ENCODE measurements at regions not wholly inside any gene's neighbourhood (a gene's known extent, or its start where the extent isn't known, plus 50 kb on each side); places are given as distances from the start of the nearest gene placed in this dataset.

- ChIA-PET POLR2A (ENCODE audit: partially characterized antibody) (no interaction called here), CTCF (ENCODE audit: partially characterized antibody) (no interaction called here)
- no peaks in the 10 kb centered on the region for H3K4me1 ChIP-seq (ENCODE audit: insufficient read depth, low read length)
- H3K36me3 Mint-ChIP-seq = no peaks in the 10 kb centered on the region
- H3K4me1 Mint-ChIP-seq = no peaks in the 10 kb centered on the region
- no peaks in the 10 kb centered on the region for H3K9me3 ChIP-seq (ENCODE audit: control insufficient read depth in 1 of 2, low read length in 2 of 2)
- H3K27ac ChIP-seq (ENCODE audit: low read depth, low read length) = no peak overlapping the region
- H3K9me3 Mint-ChIP-seq = no peaks in the 10 kb centered on the region
- H3K4me3 Mint-ChIP-seq = no peak overlapping the region
- no peaks in the 10 kb centered on the region for H3K36me3 ChIP-seq (ENCODE audit: insufficient read depth, low read length)
- no peak overlapping the region for H3K27ac Mint-ChIP-seq
- no peak for DNase-seq
- peaks cover 0 to 2% of the 10 kb centered on the region in 2 donors for H3K27me3 Mint-ChIP-seq
- H3K4me3 ChIP-seq (ENCODE audit: low read length in 2 of 2) = no peak overlapping the region
- intact Hi-C loops (cut with micrococcal nuclease) = no loop called here
- H3K27me3 ChIP-seq (ENCODE audit: insufficient read depth, low read length) = no peaks in the 10 kb centered on the region
These were observed 74.0 kb downstream of the SPRY1 start for GRCh38 chr4:123470640-123471039.

DNA sequence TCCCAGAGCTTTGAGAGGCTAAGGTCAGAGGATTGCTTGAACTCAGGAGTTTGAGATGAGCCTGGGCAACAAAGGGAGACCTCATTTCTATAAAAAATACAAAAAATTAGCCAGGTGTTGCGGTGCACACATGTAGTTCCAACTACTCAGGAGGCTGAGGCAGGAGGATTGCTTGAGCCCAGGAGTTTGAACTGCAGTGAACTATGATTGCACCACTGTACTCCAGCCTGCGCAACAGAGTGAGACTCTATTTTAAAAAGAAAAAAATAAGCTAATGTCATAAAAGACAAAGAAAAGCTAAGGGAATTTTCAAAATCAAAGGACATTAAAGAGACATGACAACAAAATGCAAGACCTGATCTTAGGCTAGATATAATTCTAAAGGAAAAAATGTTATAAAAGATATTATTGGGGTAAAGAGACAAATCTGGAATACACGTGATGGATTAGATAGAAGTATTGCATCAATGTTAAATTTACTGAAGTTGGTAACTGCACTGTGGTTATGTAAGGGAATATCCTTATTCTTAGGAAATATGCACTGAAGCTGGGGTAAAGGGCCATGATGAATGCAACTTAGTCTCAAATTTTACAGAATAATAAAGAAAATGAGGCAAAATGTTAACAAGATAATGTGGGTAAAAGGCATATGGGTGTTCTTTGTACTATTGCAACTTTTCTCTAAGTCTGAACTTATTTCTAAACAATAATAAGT, 75.2 kb downstream of the SPRY1 start:
- H3K4me3 Mint-ChIP-seq = no peak overlapping the region
- DNase-seq = no peak
- no peaks in the 10 kb centered on the region for H3K4me1 Mint-ChIP-seq
- no peaks in the 10 kb centered on the region for H3K36me3 Mint-ChIP-seq
- H3K9me3 Mint-ChIP-seq = no peaks in the 10 kb centered on the region
- H3K27me3 Mint-ChIP-seq = peaks cover 0 to 2% of the 10 kb centered on the region in 2 donors
- H3K36me3 ChIP-seq (ENCODE audit: insufficient read depth, low read length) = no peaks in the 10 kb centered on the region
- no peak overlapping the region for H3K27ac ChIP-seq (ENCODE audit: low read depth, low read length)
- H3K4me3 ChIP-seq (ENCODE audit: low read length in 2 of 2) = no peak overlapping the region
- no peaks in the 10 kb centered on the region for H3K9me3 ChIP-seq (ENCODE audit: control insufficient read depth in 1 of 2, low read length in 2 of 2)
- POLR2A ChIA-PET (ENCODE audit: partially characterized antibody) = no interaction called here
- intact Hi-C loops (cut with micrococcal nuclease) = no loop called here
- no peak overlapping the region for H3K27ac Mint-ChIP-seq
- H3K4me1 ChIP-seq (ENCODE audit: insufficient read depth, low read length) = no peaks in the 10 kb centered on the region
- CTCF ChIA-PET (ENCODE audit: partially characterized antibody) = no interaction called here
- H3K27me3 ChIP-seq (ENCODE audit: insufficient read depth, low read length) = no peaks in the 10 kb centered on the region

- POLR2A ChIA-PET (ENCODE audit: partially characterized antibody) = no interaction called here
- Histone ChIP-seq H3K4me1 (ENCODE audit: insufficient read depth, low read length) (no peaks in the 10 kb centered on the region), H3K27me3 (ENCODE audit: insufficient read depth, low read length) (no peaks in the 10 kb centered on the region), H3K27ac (ENCODE audit: low read depth, low read length) (no peak overlapping the region), H3K9me3 (ENCODE audit: control insufficient read depth in 1 of 2, low read length in 2 of 2) (no peaks in the 10 kb centered on the region), H3K36me3 (ENCODE audit: insufficient read depth, low read length) (no peaks in the 10 kb centered on the region), H3K4me3 (ENCODE audit: low read length in 2 of 2) (no peak overlapping the region)
- no peaks in the 10 kb centered on the region for H3K36me3 Mint-ChIP-seq
- CTCF ChIA-PET (ENCODE audit: partially characterized antibody) = interaction anchor here (1.0 kb wide), 1 partner anchor 21 kb away, joined by 3 read pairs; no protein-coding TSS in a partner anchor
- H3K4me3 Mint-ChIP-seq = no peak overlapping the region
- DNase-seq = no peak
- peaks cover 2 to 19% (median 9%) of the 10 kb centered on the region in 4 donors for H3K4me1 Mint-ChIP-seq
- no peak overlapping the region for H3K27ac Mint-ChIP-seq
- intact Hi-C loops (cut with micrococcal nuclease) = no loop called here
- H3K27me3 Mint-ChIP-seq = peaks cover 0 to 2% of the 10 kb centered on the region in 2 donors
- peaks cover 0 to 2% (median 0%) of the 10 kb centered on the region in 8 donors for H3K9me3 Mint-ChIP-seq
These were observed 78.2 kb downstream of the SPRY1 start for GRCh38 chr4:123474817-123475216.

- no peak overlapping the region for H3K27ac ChIP-seq (ENCODE audit: low read depth, low read length)
- no peaks in the 10 kb centered on the region for H3K27me3 ChIP-seq (ENCODE audit: insufficient read depth, low read length)
- no peaks in the 10 kb centered on the region for H3K9me3 ChIP-seq (ENCODE audit: control insufficient read depth in 1 of 2, low read length in 2 of 2)
- DNase-seq = no peak
- H3K27me3 Mint-ChIP-seq = peaks cover 0 to 2% of the 10 kb centered on the region in 2 donors
- no peak overlapping the region for H3K27ac Mint-ChIP-seq
- no peaks in the 10 kb centered on the region for H3K36me3 ChIP-seq (ENCODE audit: insufficient read depth, low read length)
- H3K4me1 Mint-ChIP-seq = peaks cover 2 to 19% (median 9%) of the 10 kb centered on the region in 4 donors
- ChIA-PET CTCF (ENCODE audit: partially characterized antibody) (interaction anchor here (1.0 kb wide), 1 partner anchor 20 kb away, joined by 3 read pairs; no protein-coding TSS in a partner anchor), POLR2A (ENCODE audit: partially characterized antibody) (no interaction called here)
- no peaks in the 10 kb centered on the region for H3K4me1 ChIP-seq (ENCODE audit: insufficient read depth, low read length)
- H3K4me3 ChIP-seq (ENCODE audit: low read length in 2 of 2) = no peak overlapping the region
- intact Hi-C loops (cut with micrococcal nuclease) = no loop called here
- H3K4me3 Mint-ChIP-seq = no peak overlapping the region
- H3K36me3 Mint-ChIP-seq = no peaks in the 10 kb centered on the region
- H3K9me3 Mint-ChIP-seq = peaks cover 0 to 2% (median 0%) of the 10 kb centered on the region in 8 donors
These were observed 79.5 kb downstream of the SPRY1 start for GRCh38 chr4:123476089-123476488.

DNA sequence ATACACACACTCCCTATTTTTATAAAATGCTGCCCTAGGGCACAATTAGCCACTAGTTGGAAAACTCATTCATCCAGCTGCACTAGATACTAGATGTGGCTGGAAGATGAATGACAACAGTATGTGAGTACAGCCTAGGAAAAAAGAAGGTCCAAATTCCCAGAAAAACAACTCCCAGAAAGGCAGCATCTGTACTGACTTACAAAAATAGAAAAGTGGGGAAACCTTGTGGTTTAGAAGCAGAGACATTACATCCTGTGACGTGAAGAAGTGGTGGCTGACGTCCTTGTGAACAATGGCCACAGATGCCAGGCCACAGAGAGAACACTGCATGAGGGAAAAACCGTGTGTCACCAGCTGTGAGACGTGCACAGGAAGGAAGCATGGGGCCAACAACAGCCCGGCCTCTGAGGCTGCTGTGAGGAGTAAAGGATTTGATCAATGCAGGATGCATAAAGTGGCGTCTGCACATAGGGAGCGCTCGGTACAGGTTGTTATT, 81.2 kb downstream of the SPRY1 start:
- no peaks in the 10 kb centered on the region for H3K36me3 Mint-ChIP-seq
- H3K4me3 Mint-ChIP-seq = no peak overlapping the region
- H3K9me3 Mint-ChIP-seq = peaks cover 0 to 2% (median 0%) of the 10 kb centered on the region in 8 donors
- POLR2A ChIA-PET (ENCODE audit: partially characterized antibody) = no interaction called here
- H3K4me1 ChIP-seq (ENCODE audit: insufficient read depth, low read length) = no peaks in the 10 kb centered on the region
- DNase-seq = peak; percentile 15 to 71 (median 48)
- H3K4me1 Mint-ChIP-seq = peaks cover 2 to 19% (median 9%) of the 10 kb centered on the region in 4 donors
- intact Hi-C loops (cut with micrococcal nuclease) = no loop called here
- no peak overlapping the region for H3K4me3 ChIP-seq (ENCODE audit: low read length in 2 of 2)
- no peaks in the 10 kb centered on the region for H3K27me3 ChIP-seq (ENCODE audit: insufficient read depth, low read length)
- peaks cover 0 to 2% of the 10 kb centered on the region in 2 donors for H3K27me3 Mint-ChIP-seq
- H3K9me3 ChIP-seq (ENCODE audit: control insufficient read depth in 1 of 2, low read length in 2 of 2) = no peaks in the 10 kb centered on the region
- H3K36me3 ChIP-seq (ENCODE audit: insufficient read depth, low read length) = no peaks in the 10 kb centered on the region
- no peak overlapping the region for H3K27ac ChIP-seq (ENCODE audit: low read depth, low read length)
- CTCF ChIA-PET (ENCODE audit: partially characterized antibody) = no interaction called here
- H3K27ac Mint-ChIP-seq = peak overlapping the region in 5 of 7 donors; percentile 10 to 59 (median 31)

- no peaks in the 10 kb centered on the region for H3K27me3 ChIP-seq (ENCODE audit: insufficient read depth, low read length)
- no peak overlapping the region for H3K27ac ChIP-seq (ENCODE audit: low read depth, low read length)
- H3K4me3 ChIP-seq (ENCODE audit: low read length in 2 of 2) = no peak overlapping the region
- ChIA-PET POLR2A (ENCODE audit: partially characterized antibody) (interaction anchor here (0.7 kb wide), 1 partner anchor 35 kb away, joined by 3 read pairs; no protein-coding TSS in a partner anchor), CTCF (ENCODE audit: partially characterized antibody) (no interaction called here)
- DNase-seq = no peak
- H3K4me1 ChIP-seq (ENCODE audit: insufficient read depth, low read length) = no peaks in the 10 kb centered on the region
- H3K9me3 ChIP-seq (ENCODE audit: control insufficient read depth in 1 of 2, low read length in 2 of 2) = no peaks in the 10 kb centered on the region
- Mint-ChIP-seq H3K9me3 (peaks cover 0 to 2% (median 0%) of the 10 kb centered on the region in 8 donors), H3K36me3 (no peaks in the 10 kb centered on the region), H3K27ac (peak overlapping the region in 1 of 7 donors; percentile 8), H3K4me1 (peaks cover 2 to 19% (median 9%) of the 10 kb centered on the region in 4 donors), H3K27me3 (peaks cover 0 to 2% of the 10 kb centered on the region in 2 donors), H3K4me3 (no peak overlapping the region)
- H3K36me3 ChIP-seq (ENCODE audit: insufficient read depth, low read length) = no peaks in the 10 kb centered on the region
- intact Hi-C loops (cut with micrococcal nuclease) = no loop called here
These were observed 82.3 kb downstream of the SPRY1 start for GRCh38 chr4:123478859-123479345.

- Mint-ChIP-seq H3K27ac (no peak overlapping the region), H3K4me1 (peaks cover 2 to 19% (median 9%) of the 10 kb centered on the region in 4 donors), H3K36me3 (no peaks in the 10 kb centered on the region), H3K9me3 (peaks cover 0 to 2% (median 0%) of the 10 kb centered on the region in 8 donors), H3K27me3 (peaks cover 0 to 2% of the 10 kb centered on the region in 2 donors), H3K4me3 (no peak overlapping the region)
- Histone ChIP-seq H3K4me1 (ENCODE audit: insufficient read depth, low read length) (no peaks in the 10 kb centered on the region), H3K27me3 (ENCODE audit: insufficient read depth, low read length) (no peaks in the 10 kb centered on the region), H3K36me3 (ENCODE audit: insufficient read depth, low read length) (no peaks in the 10 kb centered on the region), H3K27ac (ENCODE audit: low read depth, low read length) (no peak overlapping the region), H3K9me3 (ENCODE audit: control insufficient read depth in 1 of 2, low read length in 2 of 2) (no peaks in the 10 kb centered on the region), H3K4me3 (ENCODE audit: low read length in 2 of 2) (no peak overlapping the region)
- ChIA-PET POLR2A (ENCODE audit: partially characterized antibody) (interaction anchor here (0.7 kb wide), 1 partner anchor 36 kb away, joined by 3 read pairs; no protein-coding TSS in a partner anchor), CTCF (ENCODE audit: partially characterized antibody) (no interaction called here)
- no peak for DNase-seq
- intact Hi-C loops (cut with micrococcal nuclease) = no loop called here
These were observed 83.3 kb downstream of the SPRY1 start for GRCh38 chr4:123479944-123480343.
